A549 (cell line): ENCODE measurements at regions not wholly inside any gene's neighbourhood (a gene's known extent, or its start where the extent isn't known, plus 50 kb on each side); places are given as distances from the start of the nearest gene placed in this dataset.

Experiments
- ATAC-seq, 2 experiments: fragments of 200-7000 bp in 1 of 2; fragments of >200 bp in 1 of 2; cut with Nextera tagmentation in 1 of 2; cut with Tn5 transposase in 1 of 2; 3 replicates each; pipeline versions ENCODE4 v1.8.0 to v1.9.1; 2018 to 2020; ENCODE audit warnings: mild to moderate bottlenecking in 1 of 2, moderate library complexity in 1 of 2
- CTCF ChIA-PET: fragments of 300-600 bp; sonication (Branson Sonifier 250); formaldehyde crosslinking; extraction: SDS; loops from one replicate; lab custom pipeline; 2021; ENCODE audit warnings: antibody characterized with exemption, inconsistent platforms; lab: Yijun Ruan, JAX
- POLR2A ChIA-PET: fragments of 350-600 bp; formaldehyde crosslinking; extraction: SDS; loops from one replicate; lab custom pipeline; 2021; ENCODE audit warnings: antibody characterized with exemption, inconsistent platforms; lab: Yijun Ruan, JAX
- DNase-seq, 2 experiments: peaks; one replicate each; pipeline versions ENCODE4 v3.0.0 to v3.0.0-alpha.2; 2011 to 2016; ENCODE audit warnings: low read depth in 1 of 2, low spot score in 1 of 2
- FAIRE-seq: peaks from 2 replicates; lab custom pipeline; 2011; peaks lifted over from hg19 to GRCh38; lab: Jason Lieb, UNC
- H3K27ac ChIP-seq, 2 experiments: fragments of >200 bp; sonication (Bioruptor Twin); formaldehyde crosslinking; 3 replicates each; pipeline ENCODE4 v1.5.1; 2016 to 2017
- H3K4me1 ChIP-seq: fragments of >200 bp; sonication (Bioruptor Twin); formaldehyde crosslinking; 3 replicates; pipeline ENCODE4 v1.6.1; 2016
- H3K4me2 ChIP-seq: fragments of >200 bp; sonication (Bioruptor Twin); formaldehyde crosslinking; 3 replicates; pipeline ENCODE4 v1.6.1; 2016
- H3K4me3 ChIP-seq: fragments of >200 bp; sonication (Bioruptor Twin); formaldehyde crosslinking; 3 replicates; pipeline ENCODE4 v1.5.1; 2016
- H3K9me3 ChIP-seq: fragments of >200 bp; sonication (Bioruptor Twin); formaldehyde crosslinking; 3 replicates; pipeline ENCODE4 v1.6.1; 2016
- ATOH8 ChIP-seq: fragments of 250-450 bp; sonication (Bioruptor Pico); IDR thresholded peaks from 2 replicates; pipeline ENCODE4 v1.5.0; 2020; ENCODE audit warnings: low read depth, mild to moderate bottlenecking, moderate library complexity
- CBX8 ChIP-seq: fragments of 200-600 bp; sonication (generic); IDR thresholded peaks from 2 replicates; pipeline ENCODE4 v1.6.1; 2016
- CEBPB ChIP-seq, 2 experiments: fragments of >200 bp in 1 of 2; sonication (Bioruptor Twin) in 1 of 2; formaldehyde crosslinking in 1 of 2; IDR thresholded peaks; 2 replicates each; pipeline ENCODE4 v1.6.1; 2012 to 2016
- EHF ChIP-seq: fragments of 250-450 bp; sonication (Bioruptor Pico); IDR thresholded peaks from 2 replicates; pipeline ENCODE4 v1.5.0; 2020; ENCODE audit warnings: mild to moderate bottlenecking
- EHMT2 ChIP-seq: fragments of 200-600 bp; sonication (generic); IDR thresholded peaks from 2 replicates; pipeline ENCODE4 v1.6.1; 2016; ENCODE audit warnings: antibody characterized with exemption, low read depth, mild to moderate bottlenecking, moderate library complexity
- ELK1 ChIP-seq: fragments of 150-350 bp; IDR thresholded peaks from 2 replicates; pipeline ENCODE4 v1.6.1; 2014; ENCODE audit warnings: low read depth, mild to moderate bottlenecking, low read length
- EP300 ChIP-seq, 2 experiments: fragments of >200 bp; sonication (Bioruptor Twin); formaldehyde crosslinking; IDR thresholded peaks; 2 replicates in 1 of 2; 3 replicates in 1 of 2; pipeline ENCODE4 v1.6.1; 2016 to 2017
- ESRRA ChIP-seq: fragments of 150-350 bp; IDR thresholded peaks from 2 replicates; pipeline ENCODE4 v1.6.1; 2014; ENCODE audit warnings: mild to moderate bottlenecking, low read length, borderline replicate concordance
- FOSB ChIP-seq: fragments of 250-450 bp; sonication (Bioruptor Pico); IDR thresholded peaks from 2 replicates; pipeline ENCODE4 v1.5.0; 2020; ENCODE audit warnings: mild to moderate bottlenecking, moderate library complexity
- FOSL2 ChIP-seq, 2 experiments: fragments of 450-650 bp in 1 of 2; fragments of >200 bp in 1 of 2; sonication (Bioruptor Twin) in 1 of 2; formaldehyde crosslinking; IDR thresholded peaks; 2 replicates each; pipeline versions ENCODE4 v1.5.0 to v1.6.1; 2016 to 2020; ENCODE audit warnings: mild to moderate bottlenecking in 1 of 2, moderate library complexity in 1 of 2
- GATA3 ChIP-seq: IDR thresholded peaks from 2 replicates; pipeline ENCODE4 v1.6.1; 2012; ENCODE audit warnings: borderline replicate concordance
- HEYL ChIP-seq: fragments of 250-450 bp; sonication (Bioruptor Pico); IDR thresholded peaks from 2 replicates; pipeline ENCODE4 v1.8.0; 2021; ENCODE audit warnings: mild to moderate bottlenecking, moderate library complexity
- HOXA7 ChIP-seq: fragments of 250-450 bp; sonication (Bioruptor Pico); IDR thresholded peaks from 2 replicates; pipeline ENCODE4 v1.5.0; 2020; ENCODE audit warnings: mild to moderate bottlenecking, moderate library complexity
- KDM1A ChIP-seq: fragments of 200-600 bp; sonication (generic); IDR thresholded peaks from 2 replicates; pipeline ENCODE4 v1.6.1; 2016; ENCODE audit warnings: low read depth, mild to moderate bottlenecking
- MAX ChIP-seq: IDR thresholded peaks from 2 replicates; pipeline ENCODE4 v1.6.1; 2012
- NFE2L2 ChIP-seq: fragments of 150-350 bp; conservative IDR thresholded peaks from 2 replicates; pipeline ENCODE4 v1.6.1; 2014; ENCODE audit warnings: low read length
- NR3C1 ChIP-seq: fragments of >200 bp; sonication (Bioruptor Twin); formaldehyde crosslinking; IDR thresholded peaks from 3 replicates; pipeline ENCODE4 v1.6.1; 2017
- PBX3 ChIP-seq: IDR thresholded peaks from 2 replicates; pipeline ENCODE4 v1.6.1; 2012
- RAD21 ChIP-seq, 2 experiments: fragments of >200 bp in 1 of 2; sonication (Bioruptor Twin) in 1 of 2; formaldehyde crosslinking in 1 of 2; IDR thresholded peaks in 1 of 2; conservative IDR thresholded peaks in 1 of 2; 2 replicates in 1 of 2; 3 replicates in 1 of 2; pipeline ENCODE4 v1.6.1; 2012 to 2018; ENCODE audit warnings: inconsistent platforms in 1 of 2
- REST ChIP-seq: fragments of 200-600 bp; sonication (generic); IDR thresholded peaks from 2 replicates; pipeline ENCODE4 v1.6.1; 2016; ENCODE audit warnings: antibody characterized with exemption, mild to moderate bottlenecking, moderate library complexity
- RNF2 ChIP-seq: fragments of 200-600 bp; sonication (generic); IDR thresholded peaks from 2 replicates; pipeline ENCODE4 v1.6.1; 2016; ENCODE audit warnings: low read depth, mild to moderate bottlenecking, antibody characterized with exemption, moderate library complexity, borderline replicate concordance
- SREBF2 ChIP-seq: fragments of 450-650 bp; IDR thresholded peaks from 2 replicates; pipeline ENCODE4 v1.6.1; 2014; ENCODE audit warnings: mild to moderate bottlenecking, moderate library complexity
- TP53 ChIP-seq: fragments of 250-450 bp; sonication (Bioruptor Pico); IDR thresholded peaks from 2 replicates; pipeline ENCODE4 v1.5.0; 2021; ENCODE audit warnings: mild to moderate bottlenecking, moderate library complexity
- ZNF302 ChIP-seq: fragments of 250-450 bp; sonication (Bioruptor Pico); IDR thresholded peaks from 2 replicates; pipeline ENCODE4 v1.9.0; 2021; ENCODE audit warnings: inconsistent platforms, mild to moderate bottlenecking, moderate library complexity
- WGBS: methylation state at CpG from one replicate; pipeline ENCODE4 v1.1.6; 2017; ENCODE audit errors: missing lambda C conversion rate; 5-methylcytosine and 5-hydroxymethylcytosine counted together

GRCh38 chr18:75837316-75837715 is 409.8 kb upstream of the SMIM21 start:
- Histone ChIP-seq H3K4me3 (no peak overlapping the region), H3K4me1 (no peaks in the 10 kb centered on the region), H3K27ac (no peak overlapping the region), H3K4me2 (no peak overlapping the region), H3K9me3 (no peaks in the 10 kb centered on the region)
- ChIA-PET CTCF (no interaction called here), POLR2A (no interaction called here)
- DNase-seq = no peak
- no peak for ATAC-seq
- TF ChIP-seq EHF = no peak
- no peak for TF ChIP-seq CEBPB (IDR thresholded peaks at IDR 0.05)
- TF ChIP-seq EP300 (IDR thresholded peaks at IDR 0.05) = no peak
- TF ChIP-seq HOXA7 (CRISPR knock-in tag) = no peak
- TF ChIP-seq ELK1 = no peak
- WGBS = 4% methylated on average over 2 of the region's 2 CpGs
- FAIRE-seq = no peak

GRCh38 chr18:75836516-75836915 is 409.0 kb upstream of the SMIM21 start:
- Histone ChIP-seq H3K4me3 (no peak overlapping the region), H3K4me1 (no peaks in the 10 kb centered on the region), H3K27ac (no peak overlapping the region), H3K9me3 (no peaks in the 10 kb centered on the region), H3K4me2 (no peak overlapping the region)
- POLR2A ChIA-PET = no interaction called here
- no peak for ATAC-seq
- no peak for FAIRE-seq
- WGBS = 0% methylated on average over 2 of the region's 2 CpGs
- CTCF ChIA-PET = no interaction called here
- TF ChIP-seq FOSL2 (IDR thresholded peaks at IDR 0.05) = no peak
- no peak for TF ChIP-seq FOSL2 (CRISPR knock-in tag; IDR thresholded peaks at IDR 0.05)
- no peak for TF ChIP-seq PBX3
- TF ChIP-seq ZNF302 (CRISPR knock-in tag) = no peak
- no peak for TF ChIP-seq ESRRA
- no peak for TF ChIP-seq RNF2
- TF ChIP-seq NR3C1 = no peak
- no peak for TF ChIP-seq KDM1A
- TF ChIP-seq FOSB (CRISPR knock-in tag) = no peak
- no peak for TF ChIP-seq REST
- no peak for DNase-seq

- DNase-seq = no peak
- ATAC-seq = no peak
These were observed 404.5 kb upstream of the SMIM21 start for GRCh38 chr18:75831960-75832359.

More at GRCh38 chr18:75831960-75832359, 404.5 kb upstream of the SMIM21 start:
- no peak for FAIRE-seq
- Histone ChIP-seq H3K9me3 (no peaks in the 10 kb centered on the region), H3K4me2 (no peak overlapping the region), H3K4me1 (no peaks in the 10 kb centered on the region), H3K27ac (no peak overlapping the region), H3K4me3 (no peak overlapping the region)
- TF ChIP-seq ZNF302 (CRISPR knock-in tag) (no peak), GATA3 (no peak), EHMT2 (no peak), NFE2L2 (no peak), HEYL (CRISPR knock-in tag) (no peak), HOXA7 (CRISPR knock-in tag) (no peak), SREBF2 (no peak), FOSB (CRISPR knock-in tag) (no peak), CBX8 (no peak), MAX (no peak), ATOH8 (no peak), FOSL2 (IDR thresholded peaks at IDR 0.05) (no peak), FOSL2 (CRISPR knock-in tag; IDR thresholded peaks at IDR 0.05) (no peak), TP53 (CRISPR knock-in tag) (no peak), KDM1A (no peak), RAD21 (conservative IDR thresholded peaks at IDR 0.05 in 1 of 2, IDR thresholded peaks at IDR 0.05 in 1 of 2) (no peak)
- ChIA-PET CTCF (no interaction called here), POLR2A (no interaction called here)
- WGBS = 48% methylated on average over 4 of the region's 4 CpGs
